HCT116 (cell line): ENCODE measurements at regions not wholly inside any gene's neighbourhood (a gene's known extent, or its start where the extent isn't known, plus 50 kb on each side); places are given as distances from the start of the nearest gene placed in this dataset.

Source experiments
- ELF1 ChIP-seq: IDR thresholded peaks from 2 replicates; pipeline ENCODE4 v1.6.1; 2012; ENCODE audit warnings: low read depth, borderline replicate concordance
- EZH2phosphoT487 ChIP-seq: fragments of 200-600 bp; IDR thresholded peaks from 2 replicates; pipeline ENCODE4 v1.6.1; 2018; ENCODE audit warnings: antibody characterized with exemption, borderline replicate concordance
- SIN3A ChIP-seq: IDR thresholded peaks from 2 replicates; pipeline ENCODE4 v1.6.1; 2012; ENCODE audit warnings: low read depth
- SP1 ChIP-seq: IDR thresholded peaks from 2 replicates; pipeline ENCODE4 v1.6.1; 2012; ENCODE audit warnings: low read depth
- SRF ChIP-seq: IDR thresholded peaks from 2 replicates; pipeline ENCODE4 v1.6.1; 2012; ENCODE audit warnings: low read depth
- TF ChIP-seq, protein P1 (sequence below), 3 experiments: fragments of 200-600 bp in 1 of 3; sonication (generic) in 1 of 3; IDR thresholded peaks in 2 of 3; conservative IDR thresholded peaks in 1 of 3; 2 replicates each; pipeline ENCODE4 v1.5.1; 2012 to 2017; ENCODE audit warnings: low read depth in 2 of 3, low read length in 2 of 3, antibody characterized with exemption in 1 of 3, borderline replicate concordance in 1 of 3, control low read depth in 1 of 3, mild to moderate bottlenecking in 1 of 3, mixed read lengths in 1 of 3, mixed run types in 1 of 3, moderate library complexity in 1 of 3; ENCODE audit not compliant: insufficient read depth in 1 of 3
- TF ChIP-seq, protein P2 (sequence below): IDR thresholded peaks from 2 replicates; pipeline ENCODE4 v1.6.1; 2012

DNA sequence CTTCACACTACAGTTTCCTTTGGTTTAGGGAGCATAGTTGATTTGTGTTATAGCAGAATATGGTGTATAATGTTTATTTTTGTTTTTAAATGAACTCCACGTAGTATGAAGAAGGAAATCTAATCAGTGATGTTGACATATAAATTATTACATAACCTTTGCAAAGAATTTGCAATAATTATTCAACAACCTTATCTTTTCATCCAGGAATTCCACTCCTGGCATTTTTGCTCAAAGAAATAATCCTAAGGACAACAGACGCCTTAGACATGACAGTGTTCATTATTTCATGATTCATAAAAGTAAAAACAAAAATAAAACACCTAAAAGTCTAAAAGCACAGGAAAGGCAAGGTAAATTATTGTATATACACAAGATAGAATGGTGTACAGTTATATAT is 229.2 kb downstream of the EPM2A start:
- TF ChIP-seq, protein P1, sequence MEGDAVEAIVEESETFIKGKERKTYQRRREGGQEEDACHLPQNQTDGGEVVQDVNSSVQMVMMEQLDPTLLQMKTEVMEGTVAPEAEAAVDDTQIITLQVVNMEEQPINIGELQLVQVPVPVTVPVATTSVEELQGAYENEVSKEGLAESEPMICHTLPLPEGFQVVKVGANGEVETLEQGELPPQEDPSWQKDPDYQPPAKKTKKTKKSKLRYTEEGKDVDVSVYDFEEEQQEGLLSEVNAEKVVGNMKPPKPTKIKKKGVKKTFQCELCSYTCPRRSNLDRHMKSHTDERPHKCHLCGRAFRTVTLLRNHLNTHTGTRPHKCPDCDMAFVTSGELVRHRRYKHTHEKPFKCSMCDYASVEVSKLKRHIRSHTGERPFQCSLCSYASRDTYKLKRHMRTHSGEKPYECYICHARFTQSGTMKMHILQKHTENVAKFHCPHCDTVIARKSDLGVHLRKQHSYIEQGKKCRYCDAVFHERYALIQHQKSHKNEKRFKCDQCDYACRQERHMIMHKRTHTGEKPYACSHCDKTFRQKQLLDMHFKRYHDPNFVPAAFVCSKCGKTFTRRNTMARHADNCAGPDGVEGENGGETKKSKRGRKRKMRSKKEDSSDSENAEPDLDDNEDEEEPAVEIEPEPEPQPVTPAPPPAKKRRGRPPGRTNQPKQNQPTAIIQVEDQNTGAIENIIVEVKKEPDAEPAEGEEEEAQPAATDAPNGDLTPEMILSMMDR (IDR thresholded peaks at IDR 0.05 in 2 of 3, conservative IDR thresholded peaks at IDR 0.05 in 1 of 3; ENCODE audit: borderline replicate concordance in 1 of 3, insufficient read depth in 1 of 3, low read depth in 2 of 3, low read length in 2 of 3) = no peak
- TF ChIP-seq, protein P2, sequence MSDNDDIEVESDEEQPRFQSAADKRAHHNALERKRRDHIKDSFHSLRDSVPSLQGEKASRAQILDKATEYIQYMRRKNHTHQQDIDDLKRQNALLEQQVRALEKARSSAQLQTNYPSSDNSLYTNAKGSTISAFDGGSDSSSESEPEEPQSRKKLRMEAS = no peak
- TF ChIP-seq SRF = no peak
- no peak for TF ChIP-seq SP1
- no peak for TF ChIP-seq SIN3A
- TF ChIP-seq ELF1 = no peak
- no peak for TF ChIP-seq EZH2phosphoT487
